WTC11 (cell line): ENCODE measurements at regions not wholly inside any gene's neighbourhood (a gene's known extent, or its start where the extent isn't known, plus 50 kb on each side); places are given as distances from the start of the nearest gene placed in this dataset.

Experiments used
- ATAC-seq: fragments of 200-7000 bp; cut with Tn5 transposase; 2 replicates; pipeline ENCODE4 v1.10.0; 2021; ENCODE audit warnings: mild to moderate bottlenecking, moderate library complexity
- CTCF ChIA-PET: fragments of 300-600 bp; sonication (Branson Sonifier 250); formaldehyde crosslinking; loops from one replicate; lab custom pipeline; 2021; ENCODE audit warnings: antibody characterized with exemption; lab: Charles Lee
- POLR2A ChIA-PET: fragments of 350-600 bp; sonication (Branson Sonifier 250); formaldehyde crosslinking; loops from one replicate; lab custom pipeline; 2021; ENCODE audit warnings: antibody characterized with exemption; lab: Charles Lee
- DNase-seq: peaks from one replicate; pipeline ENCODE4 v3.0.0; 2021; ENCODE audit warnings: low spot score
- H3K27ac Mint-ChIP-seq: 2 replicates; pipeline ENCODE4 v1.8.0; 2021; ENCODE audit warnings: mixed read lengths
- H3K27me3 Mint-ChIP-seq: 2 replicates; pipeline ENCODE4 v1.8.0; 2021; ENCODE audit warnings: low read depth, mild to moderate bottlenecking, moderate library complexity, mixed read lengths
- H3K36me3 Mint-ChIP-seq: 2 replicates; pipeline ENCODE4 v1.8.0; 2021; ENCODE audit warnings: mixed read lengths
- H3K4me1 Mint-ChIP-seq: 2 replicates; pipeline ENCODE4 v1.8.0; 2022; ENCODE audit warnings: mixed read lengths
- H3K4me3 Mint-ChIP-seq: 2 replicates; pipeline ENCODE4 v1.8.0; 2021; ENCODE audit warnings: mild to moderate bottlenecking, moderate library complexity, mixed read lengths
- H3K9me3 Mint-ChIP-seq: 2 replicates; pipeline ENCODE4 v1.8.0; 2021; ENCODE audit warnings: mixed read lengths
- ELF4 ChIP-seq: sonication (generic); formaldehyde crosslinking; IDR thresholded peaks from 2 replicates; pipeline ENCODE4 v1.8.1; 2022; ENCODE audit warnings: low read depth, mild to moderate bottlenecking, moderate library complexity, missing genetic modification reagents
- FOXK1 ChIP-seq: sonication (generic); formaldehyde crosslinking; IDR thresholded peaks from 2 replicates; pipeline ENCODE4 v1.8.0; 2022; ENCODE audit warnings: mild to moderate bottlenecking, moderate library complexity, missing genetic modification reagents
- GRHL2 ChIP-seq: fragments of 250-450 bp; sonication (Bioruptor Pico); IDR thresholded peaks from 2 replicates; pipeline ENCODE4 v1.8.0; 2022; ENCODE audit warnings: mild to moderate bottlenecking, moderate library complexity; ENCODE audit not compliant: insufficient replicate concordance, severe bottlenecking
- GTF2I ChIP-seq: fragments of 250-450 bp; sonication (Bioruptor Pico); conservative IDR thresholded peaks from 2 replicates; pipeline ENCODE4 v1.4.0; 2021; ENCODE audit warnings: mild to moderate bottlenecking
- NFE2L1 ChIP-seq: sonication (generic); formaldehyde crosslinking; IDR thresholded peaks from 2 replicates; pipeline ENCODE4 v1.8.1; 2023; ENCODE audit warnings: missing genetic modification reagents
- OVOL2 ChIP-seq: fragments of 250-450 bp; sonication (Bioruptor Pico); IDR thresholded peaks from 2 replicates; pipeline ENCODE4 v1.9.0; 2021; ENCODE audit warnings: mild to moderate bottlenecking, borderline replicate concordance
- PRRX2 ChIP-seq: fragments of 250-450 bp; sonication (Bioruptor Pico); IDR thresholded peaks from 2 replicates; pipeline ENCODE4 v1.8.0; 2021; ENCODE audit warnings: mild to moderate bottlenecking
- RELA ChIP-seq: sonication (generic); formaldehyde crosslinking; IDR thresholded peaks from 2 replicates; pipeline ENCODE4 v1.8.1; 2022; ENCODE audit warnings: missing genetic modification reagents, mild to moderate bottlenecking, borderline replicate concordance
- SMAD3 ChIP-seq: sonication (generic); formaldehyde crosslinking; IDR thresholded peaks from 2 replicates; pipeline ENCODE4 v1.8.0; 2022; ENCODE audit warnings: missing genetic modification reagents, mild to moderate bottlenecking, borderline replicate concordance
- TEAD4 ChIP-seq: sonication (generic); formaldehyde crosslinking; IDR thresholded peaks from 2 replicates; pipeline ENCODE4 v1.8.0; 2022; ENCODE audit warnings: mild to moderate bottlenecking, missing genetic modification reagents
- TP53 ChIP-seq: sonication (generic); formaldehyde crosslinking; IDR thresholded peaks from 2 replicates; pipeline ENCODE4 v1.8.1; 2023; ENCODE audit warnings: mild to moderate bottlenecking, missing genetic modification reagents
- ZNF263 ChIP-seq: sonication (generic); formaldehyde crosslinking; IDR thresholded peaks from 2 replicates; pipeline ENCODE4 v1.8.1; 2022; ENCODE audit warnings: low read depth, mild to moderate bottlenecking, moderate library complexity, missing genetic modification reagents
- ZNF396 ChIP-seq: fragments of 250-450 bp; sonication (Bioruptor Pico); IDR thresholded peaks from 2 replicates; pipeline ENCODE4 v1.8.0; 2021; ENCODE audit warnings: mild to moderate bottlenecking, moderate library complexity, borderline replicate concordance
- ZNF416 ChIP-seq: fragments of 250-450 bp; sonication (Bioruptor Pico); IDR thresholded peaks from 2 replicates; pipeline ENCODE4 v1.9.0; 2021; ENCODE audit warnings: mild to moderate bottlenecking, inconsistent platforms
- TF ChIP-seq, protein P1 (sequence below): fragments of 250-450 bp; sonication (Bioruptor Pico); IDR thresholded peaks from 2 replicates; pipeline ENCODE4 v1.9.0; 2021; ENCODE audit warnings: mild to moderate bottlenecking, borderline replicate concordance
- TF ChIP-seq, protein P2 (sequence below): sonication (generic); formaldehyde crosslinking; IDR thresholded peaks from 2 replicates; pipeline ENCODE4 v1.8.0; 2022; ENCODE audit warnings: mild to moderate bottlenecking, missing genetic modification reagents
- TF ChIP-seq, protein P3 (sequence below): sonication (generic); formaldehyde crosslinking; IDR thresholded peaks from 2 replicates; pipeline ENCODE4 v1.8.1; 2023; ENCODE audit warnings: mild to moderate bottlenecking, missing genetic modification reagents, moderate library complexity
- TF ChIP-seq, protein P4 (sequence below): sonication (generic); formaldehyde crosslinking; IDR thresholded peaks from 2 replicates; pipeline ENCODE4 v1.8.0; 2023; ENCODE audit warnings: missing genetic modification reagents, mild to moderate bottlenecking, borderline replicate concordance

DNA sequence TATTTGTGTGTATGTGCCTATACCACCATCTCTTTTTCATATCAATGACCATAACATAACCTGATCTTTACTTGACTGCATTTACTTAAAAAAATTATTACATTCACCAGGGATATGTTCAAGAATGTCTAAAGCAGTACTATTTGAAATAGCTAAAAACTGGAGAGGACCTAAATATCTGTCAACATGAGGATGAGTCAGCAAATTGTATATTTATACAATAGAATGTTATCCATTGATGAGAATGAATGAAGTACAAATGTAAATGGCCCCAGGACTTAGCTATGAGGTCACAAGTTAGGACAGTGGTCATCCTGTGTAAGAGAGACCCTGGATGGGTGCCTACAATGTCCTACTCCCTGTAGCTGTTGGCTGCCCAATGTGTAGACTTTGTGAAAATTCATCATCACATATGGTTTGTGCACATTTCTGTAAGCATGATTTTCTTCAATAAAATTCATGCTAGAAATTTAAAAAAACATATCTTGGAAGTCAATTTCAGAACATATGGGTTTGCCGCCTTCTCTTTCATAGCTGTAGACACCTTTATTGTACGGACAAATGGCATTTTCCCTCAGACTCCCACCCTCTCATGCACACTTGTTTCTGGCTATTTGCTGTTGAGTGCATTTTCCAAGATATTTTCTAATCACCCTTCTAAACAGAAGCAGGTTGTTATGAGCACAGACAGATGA lies 202.4 kb downstream of the CDH26 start:
- DNase-seq, result no peak
- ChIA-PET POLR2A (no interaction called here), CTCF (no interaction called here)

DNA sequence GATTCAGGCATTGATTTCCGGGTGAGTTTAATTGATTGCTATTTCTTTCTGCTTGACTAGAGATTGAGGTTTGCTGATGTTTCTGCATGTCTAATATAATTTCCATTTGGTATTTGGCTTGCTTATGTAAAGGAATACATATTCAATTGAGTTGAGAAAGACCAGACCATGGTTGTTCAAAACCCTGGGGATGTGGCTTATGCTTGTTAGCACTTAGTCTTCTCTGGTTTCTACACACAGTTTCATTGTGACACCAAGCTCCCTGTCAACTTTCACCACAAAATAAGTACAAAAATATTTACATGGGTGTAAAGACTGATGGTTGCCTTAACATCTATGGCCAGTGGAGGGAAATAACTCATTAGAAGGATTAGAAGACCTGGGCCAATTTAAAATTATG lies 209.6 kb downstream of the CDH26 start:
- Mint-ChIP-seq H3K27me3 (peaks cover 19% of the 10 kb centered on the region), H3K4me1 (no peaks in the 10 kb centered on the region), H3K36me3 (peaks cover 3% of the 10 kb centered on the region; the same call in 1 of the 2 replicates), H3K27ac (no peak overlapping the region), H3K4me3 (no peak overlapping the region), H3K9me3 (peaks cover 9% of the 10 kb centered on the region)
- no peak for ATAC-seq
- no peak for DNase-seq
- no peak for TF ChIP-seq TP53 (CRISPR knock-in tag)
- TF ChIP-seq NFE2L1 (CRISPR knock-in tag), result no peak
- no peak for TF ChIP-seq RELA (CRISPR knock-in tag)
- no peak for TF ChIP-seq PRRX2 (CRISPR knock-in tag)
- TF ChIP-seq, protein P1, sequence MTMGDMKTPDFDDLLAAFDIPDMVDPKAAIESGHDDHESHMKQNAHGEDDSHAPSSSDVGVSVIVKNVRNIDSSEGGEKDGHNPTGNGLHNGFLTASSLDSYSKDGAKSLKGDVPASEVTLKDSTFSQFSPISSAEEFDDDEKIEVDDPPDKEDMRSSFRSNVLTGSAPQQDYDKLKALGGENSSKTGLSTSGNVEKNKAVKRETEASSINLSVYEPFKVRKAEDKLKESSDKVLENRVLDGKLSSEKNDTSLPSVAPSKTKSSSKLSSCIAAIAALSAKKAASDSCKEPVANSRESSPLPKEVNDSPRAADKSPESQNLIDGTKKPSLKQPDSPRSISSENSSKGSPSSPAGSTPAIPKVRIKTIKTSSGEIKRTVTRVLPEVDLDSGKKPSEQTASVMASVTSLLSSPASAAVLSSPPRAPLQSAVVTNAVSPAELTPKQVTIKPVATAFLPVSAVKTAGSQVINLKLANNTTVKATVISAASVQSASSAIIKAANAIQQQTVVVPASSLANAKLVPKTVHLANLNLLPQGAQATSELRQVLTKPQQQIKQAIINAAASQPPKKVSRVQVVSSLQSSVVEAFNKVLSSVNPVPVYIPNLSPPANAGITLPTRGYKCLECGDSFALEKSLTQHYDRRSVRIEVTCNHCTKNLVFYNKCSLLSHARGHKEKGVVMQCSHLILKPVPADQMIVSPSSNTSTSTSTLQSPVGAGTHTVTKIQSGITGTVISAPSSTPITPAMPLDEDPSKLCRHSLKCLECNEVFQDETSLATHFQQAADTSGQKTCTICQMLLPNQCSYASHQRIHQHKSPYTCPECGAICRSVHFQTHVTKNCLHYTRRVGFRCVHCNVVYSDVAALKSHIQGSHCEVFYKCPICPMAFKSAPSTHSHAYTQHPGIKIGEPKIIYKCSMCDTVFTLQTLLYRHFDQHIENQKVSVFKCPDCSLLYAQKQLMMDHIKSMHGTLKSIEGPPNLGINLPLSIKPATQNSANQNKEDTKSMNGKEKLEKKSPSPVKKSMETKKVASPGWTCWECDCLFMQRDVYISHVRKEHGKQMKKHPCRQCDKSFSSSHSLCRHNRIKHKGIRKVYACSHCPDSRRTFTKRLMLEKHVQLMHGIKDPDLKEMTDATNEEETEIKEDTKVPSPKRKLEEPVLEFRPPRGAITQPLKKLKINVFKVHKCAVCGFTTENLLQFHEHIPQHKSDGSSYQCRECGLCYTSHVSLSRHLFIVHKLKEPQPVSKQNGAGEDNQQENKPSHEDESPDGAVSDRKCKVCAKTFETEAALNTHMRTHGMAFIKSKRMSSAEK (CRISPR knock-in tag), result no peak
- TF ChIP-seq TEAD4 (CRISPR knock-in tag), result no peak
- no peak for TF ChIP-seq ELF4 (CRISPR knock-in tag)
- TF ChIP-seq FOXK1 (CRISPR knock-in tag), result no peak
- POLR2A ChIA-PET, result no interaction called here
- CTCF ChIA-PET, result interaction anchor here (0.8 kb wide), 1 partner anchor 30 kb away, joined by 3 read pairs; no protein-coding TSS in a partner anchor

More for the DNA sequence above, 202.4 kb downstream of the CDH26 start:
- Mint-ChIP-seq H3K4me1 (no peaks in the 10 kb centered on the region), H3K9me3 (peaks cover 21% of the 10 kb centered on the region), H3K27ac (no peak overlapping the region), H3K36me3 (peaks cover 16% of the 10 kb centered on the region), H3K27me3 (peaks cover 32% of the 10 kb centered on the region), H3K4me3 (no peak overlapping the region)
- ATAC-seq, result no peak
- TF ChIP-seq ZNF396 (CRISPR knock-in tag) (no peak), SMAD3 (CRISPR knock-in tag) (no peak), OVOL2 (CRISPR knock-in tag) (no peak)

DNA sequence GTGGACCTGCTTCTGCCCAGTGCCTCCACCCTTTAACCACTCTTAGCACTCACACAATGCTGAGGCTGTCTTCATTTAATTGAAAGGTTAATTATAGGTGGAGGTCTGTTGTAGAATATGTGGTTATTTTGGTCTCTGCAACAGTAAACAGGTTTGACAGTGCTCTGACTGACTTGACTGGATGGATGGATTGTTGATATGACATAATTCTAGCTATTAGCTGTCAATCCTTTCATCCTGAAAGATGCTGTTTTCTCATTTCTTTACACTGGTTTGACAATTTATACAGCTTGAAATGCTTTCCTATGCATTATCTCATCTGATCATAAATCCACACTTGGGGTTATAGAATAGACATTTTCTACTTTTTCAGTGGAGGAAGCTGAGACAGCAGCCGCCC lies 210.7 kb downstream of the CDH26 start:
- Mint-ChIP-seq H3K27me3 (peaks cover 21% of the 10 kb centered on the region), H3K4me3 (no peak overlapping the region), H3K4me1 (no peaks in the 10 kb centered on the region), H3K36me3 (peaks cover 7% of the 10 kb centered on the region; the same call in 1 of the 2 replicates), H3K27ac (no peak overlapping the region), H3K9me3 (peaks cover 15% of the 10 kb centered on the region)
- DNase-seq (no peak), ATAC-seq (no peak)
- ChIA-PET POLR2A (no interaction called here), CTCF (interaction anchor here (0.6 to 1.1 kb wide), 2 partner anchors 42 to 111 kb away, joined by 3 read pairs; no protein-coding TSS in a partner anchor)
- TF ChIP-seq, protein P2, sequence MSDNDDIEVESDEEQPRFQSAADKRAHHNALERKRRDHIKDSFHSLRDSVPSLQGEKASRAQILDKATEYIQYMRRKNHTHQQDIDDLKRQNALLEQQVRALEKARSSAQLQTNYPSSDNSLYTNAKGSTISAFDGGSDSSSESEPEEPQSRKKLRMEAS (CRISPR knock-in tag), result no peak
- TF ChIP-seq ZNF416 (CRISPR knock-in tag) (no peak), ELF4 (CRISPR knock-in tag) (no peak), GRHL2 (no peak), ZNF263 (no peak), GTF2I (CRISPR knock-in tag) (no peak)
- TF ChIP-seq, protein P3, sequence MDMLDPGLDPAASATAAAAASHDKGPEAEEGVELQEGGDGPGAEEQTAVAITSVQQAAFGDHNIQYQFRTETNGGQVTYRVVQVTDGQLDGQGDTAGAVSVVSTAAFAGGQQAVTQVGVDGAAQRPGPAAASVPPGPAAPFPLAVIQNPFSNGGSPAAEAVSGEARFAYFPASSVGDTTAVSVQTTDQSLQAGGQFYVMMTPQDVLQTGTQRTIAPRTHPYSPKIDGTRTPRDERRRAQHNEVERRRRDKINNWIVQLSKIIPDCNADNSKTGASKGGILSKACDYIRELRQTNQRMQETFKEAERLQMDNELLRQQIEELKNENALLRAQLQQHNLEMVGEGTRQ, result no peak
- TF ChIP-seq, protein P4, sequence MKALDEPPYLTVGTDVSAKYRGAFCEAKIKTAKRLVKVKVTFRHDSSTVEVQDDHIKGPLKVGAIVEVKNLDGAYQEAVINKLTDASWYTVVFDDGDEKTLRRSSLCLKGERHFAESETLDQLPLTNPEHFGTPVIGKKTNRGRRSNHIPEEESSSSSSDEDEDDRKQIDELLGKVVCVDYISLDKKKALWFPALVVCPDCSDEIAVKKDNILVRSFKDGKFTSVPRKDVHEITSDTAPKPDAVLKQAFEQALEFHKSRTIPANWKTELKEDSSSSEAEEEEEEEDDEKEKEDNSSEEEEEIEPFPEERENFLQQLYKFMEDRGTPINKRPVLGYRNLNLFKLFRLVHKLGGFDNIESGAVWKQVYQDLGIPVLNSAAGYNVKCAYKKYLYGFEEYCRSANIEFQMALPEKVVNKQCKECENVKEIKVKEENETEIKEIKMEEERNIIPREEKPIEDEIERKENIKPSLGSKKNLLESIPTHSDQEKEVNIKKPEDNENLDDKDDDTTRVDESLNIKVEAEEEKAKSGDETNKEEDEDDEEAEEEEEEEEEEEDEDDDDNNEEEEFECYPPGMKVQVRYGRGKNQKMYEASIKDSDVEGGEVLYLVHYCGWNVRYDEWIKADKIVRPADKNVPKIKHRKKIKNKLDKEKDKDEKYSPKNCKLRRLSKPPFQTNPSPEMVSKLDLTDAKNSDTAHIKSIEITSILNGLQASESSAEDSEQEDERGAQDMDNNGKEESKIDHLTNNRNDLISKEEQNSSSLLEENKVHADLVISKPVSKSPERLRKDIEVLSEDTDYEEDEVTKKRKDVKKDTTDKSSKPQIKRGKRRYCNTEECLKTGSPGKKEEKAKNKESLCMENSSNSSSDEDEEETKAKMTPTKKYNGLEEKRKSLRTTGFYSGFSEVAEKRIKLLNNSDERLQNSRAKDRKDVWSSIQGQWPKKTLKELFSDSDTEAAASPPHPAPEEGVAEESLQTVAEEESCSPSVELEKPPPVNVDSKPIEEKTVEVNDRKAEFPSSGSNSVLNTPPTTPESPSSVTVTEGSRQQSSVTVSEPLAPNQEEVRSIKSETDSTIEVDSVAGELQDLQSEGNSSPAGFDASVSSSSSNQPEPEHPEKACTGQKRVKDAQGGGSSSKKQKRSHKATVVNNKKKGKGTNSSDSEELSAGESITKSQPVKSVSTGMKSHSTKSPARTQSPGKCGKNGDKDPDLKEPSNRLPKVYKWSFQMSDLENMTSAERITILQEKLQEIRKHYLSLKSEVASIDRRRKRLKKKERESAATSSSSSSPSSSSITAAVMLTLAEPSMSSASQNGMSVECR (CRISPR knock-in tag), result no peak
